GM20000 (cell line): ENCODE measurements at regions not wholly inside any gene's neighbourhood (a gene's known extent, or its start where the extent isn't known, plus 50 kb on each side); places are given as distances from the start of the nearest gene placed in this dataset.
"Not testable (repeated sequence)": the region's sequence is repeated elsewhere in the genome, so short reads cannot be mapped to it uniquely, and the experiment has no call there.

Experiments
- DNase-seq: peaks from one replicate; pipeline ENCODE4 v3.0.0; 2012; ENCODE audit warnings: low spot score
- TF ChIP-seq, protein P1 (sequence below): IDR thresholded peaks from 2 replicates; pipeline ENCODE4 v1.5.1; 2012; ENCODE audit warnings: mild to moderate bottlenecking, control low read depth; ENCODE audit errors: extremely low read depth, missing control alignments

GRCh38 chr6:26857289-26857688, 197.7 kb upstream of the ZNF322 start:
- DNase-seq, result not testable (repeated sequence)

GRCh38 chr6:26859067-26859770, 199.7 kb upstream of the ZNF322 start:
- not testable (repeated sequence) for DNase-seq

DNA sequence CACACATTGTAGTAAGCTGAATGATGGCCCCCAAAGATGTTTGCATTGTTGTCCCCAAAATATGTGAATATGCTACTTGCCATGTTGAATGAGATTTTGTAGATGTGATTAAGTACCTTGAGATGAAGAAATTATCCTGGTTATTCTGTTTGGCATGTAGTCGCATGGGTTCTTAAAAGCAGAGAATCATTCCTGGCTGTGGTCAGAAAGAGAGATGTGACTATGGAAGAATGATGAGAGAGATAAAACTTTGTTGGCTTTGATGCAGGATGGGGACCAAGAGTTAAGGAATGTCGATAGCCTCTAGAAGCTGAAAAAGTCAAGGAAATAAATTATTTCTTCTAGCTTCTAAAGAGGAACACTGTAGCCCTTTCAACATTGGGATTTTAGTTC, 200.2 kb upstream of the ZNF322 start:
- not testable (repeated sequence) for DNase-seq

- DNase-seq, result not testable (repeated sequence)
These were observed 202.4 kb upstream of the ZNF322 start for GRCh38 chr6:26861913-26862312.

GRCh38 chr6:26863641-26864040, 204.1 kb upstream of the ZNF322 start:
- not testable (repeated sequence) for DNase-seq

GRCh38 chr6:26898785-26899184, 239.2 kb upstream of the ZNF322 start:
- not testable (repeated sequence) for DNase-seq

DNA sequence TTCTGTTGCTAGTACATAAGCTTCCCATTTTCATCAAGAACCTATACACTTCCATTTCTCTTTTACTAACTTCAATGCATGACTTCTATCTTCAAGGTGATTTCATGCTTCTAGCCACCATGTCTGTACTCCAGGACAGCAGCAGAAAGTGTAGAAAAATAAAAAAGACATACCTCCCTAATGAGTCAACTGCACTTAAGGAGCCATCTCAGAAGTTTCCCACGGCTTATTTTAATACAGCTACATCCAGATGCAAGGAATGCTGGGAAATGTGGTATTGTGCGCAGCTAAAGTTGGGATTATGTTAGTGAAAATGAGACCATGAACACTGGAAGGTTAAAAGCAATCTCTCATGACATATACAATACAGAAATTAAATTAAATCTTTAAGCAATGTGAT, 264.7 kb upstream of the ZNF322 start:
- DNase-seq, result not testable (repeated sequence)

DNA sequence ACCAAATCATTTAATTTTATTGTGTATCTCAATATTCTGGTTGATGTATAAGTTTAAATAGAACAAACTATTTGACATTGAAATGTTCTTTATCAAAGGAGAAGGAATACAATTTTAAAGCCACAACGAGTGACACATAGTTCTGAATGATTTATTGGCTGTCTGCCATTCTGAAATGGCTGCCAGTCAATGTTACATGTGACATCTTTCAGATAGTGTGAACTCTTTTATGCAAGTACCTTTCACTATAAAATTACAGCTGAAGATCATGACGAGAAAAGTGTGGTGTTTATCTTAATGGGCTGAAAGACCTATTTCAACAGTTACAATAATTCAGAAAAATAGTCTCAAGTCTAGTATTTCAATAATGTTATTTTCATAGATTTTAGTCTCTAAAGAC, 268.6 kb upstream of the ZNF322 start:
- not testable (repeated sequence) for DNase-seq

- not testable (repeated sequence) for DNase-seq
These were observed 277.7 kb upstream of the ZNF322 start for GRCh38 chr6:26937258-26937657.

DNA sequence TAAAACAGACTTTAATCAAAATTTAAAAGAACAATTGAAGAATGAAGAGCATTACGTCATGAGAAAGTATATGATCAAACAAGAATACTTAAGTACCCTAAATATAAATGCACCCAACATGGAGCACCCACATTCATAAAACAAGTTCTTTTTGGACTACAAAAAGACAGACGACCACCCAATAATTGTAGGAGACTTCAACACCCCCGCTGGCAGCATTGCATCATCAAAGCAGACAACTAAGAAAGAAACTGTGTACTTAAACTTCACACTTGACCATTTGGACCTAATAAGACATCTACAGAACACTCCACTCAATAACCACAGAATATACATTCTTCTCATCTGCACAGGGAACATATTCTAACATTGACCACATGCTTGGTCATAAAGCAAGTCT, 291.7 kb upstream of the ZNF322 start:
- DNase-seq, result not testable (repeated sequence)

- DNase-seq, result not testable (repeated sequence)
These were observed 291.4 kb upstream of the PRSS16 start for GRCh38 chr6:26956078-26956600.

DNA sequence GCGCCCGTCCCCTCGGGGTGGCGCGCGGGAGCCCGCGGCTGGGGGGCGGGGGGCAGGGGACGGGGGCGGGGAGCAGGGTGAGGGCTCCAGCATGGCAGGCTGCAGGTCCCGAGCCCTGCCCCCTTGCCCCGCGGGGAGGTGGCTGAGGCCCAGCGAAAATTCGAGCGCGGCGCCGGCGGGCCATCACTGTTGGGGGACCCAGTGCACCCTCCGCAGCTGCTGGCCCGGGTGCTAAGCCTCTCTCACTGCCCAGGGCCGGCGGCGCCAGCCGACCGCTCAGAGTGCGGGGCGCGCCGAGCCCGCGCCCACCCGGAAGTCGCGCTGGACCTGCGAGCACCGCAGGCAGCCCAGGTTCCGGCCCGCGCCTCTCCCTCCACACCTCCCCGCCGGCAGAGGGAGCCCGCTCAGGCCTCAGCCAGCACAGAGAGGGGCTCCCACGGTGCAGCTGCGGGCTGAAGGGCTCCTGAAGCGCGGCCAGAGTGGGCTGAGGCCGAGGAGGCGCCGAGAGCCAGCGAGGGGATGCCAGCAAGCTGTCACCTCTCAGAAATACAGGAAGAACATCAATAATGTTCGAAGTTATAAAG, 290.8 kb upstream of the PRSS16 start:
- TF ChIP-seq, protein P1, sequence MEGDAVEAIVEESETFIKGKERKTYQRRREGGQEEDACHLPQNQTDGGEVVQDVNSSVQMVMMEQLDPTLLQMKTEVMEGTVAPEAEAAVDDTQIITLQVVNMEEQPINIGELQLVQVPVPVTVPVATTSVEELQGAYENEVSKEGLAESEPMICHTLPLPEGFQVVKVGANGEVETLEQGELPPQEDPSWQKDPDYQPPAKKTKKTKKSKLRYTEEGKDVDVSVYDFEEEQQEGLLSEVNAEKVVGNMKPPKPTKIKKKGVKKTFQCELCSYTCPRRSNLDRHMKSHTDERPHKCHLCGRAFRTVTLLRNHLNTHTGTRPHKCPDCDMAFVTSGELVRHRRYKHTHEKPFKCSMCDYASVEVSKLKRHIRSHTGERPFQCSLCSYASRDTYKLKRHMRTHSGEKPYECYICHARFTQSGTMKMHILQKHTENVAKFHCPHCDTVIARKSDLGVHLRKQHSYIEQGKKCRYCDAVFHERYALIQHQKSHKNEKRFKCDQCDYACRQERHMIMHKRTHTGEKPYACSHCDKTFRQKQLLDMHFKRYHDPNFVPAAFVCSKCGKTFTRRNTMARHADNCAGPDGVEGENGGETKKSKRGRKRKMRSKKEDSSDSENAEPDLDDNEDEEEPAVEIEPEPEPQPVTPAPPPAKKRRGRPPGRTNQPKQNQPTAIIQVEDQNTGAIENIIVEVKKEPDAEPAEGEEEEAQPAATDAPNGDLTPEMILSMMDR, result peak; percentile 39
- not testable (repeated sequence) for DNase-seq

DNA sequence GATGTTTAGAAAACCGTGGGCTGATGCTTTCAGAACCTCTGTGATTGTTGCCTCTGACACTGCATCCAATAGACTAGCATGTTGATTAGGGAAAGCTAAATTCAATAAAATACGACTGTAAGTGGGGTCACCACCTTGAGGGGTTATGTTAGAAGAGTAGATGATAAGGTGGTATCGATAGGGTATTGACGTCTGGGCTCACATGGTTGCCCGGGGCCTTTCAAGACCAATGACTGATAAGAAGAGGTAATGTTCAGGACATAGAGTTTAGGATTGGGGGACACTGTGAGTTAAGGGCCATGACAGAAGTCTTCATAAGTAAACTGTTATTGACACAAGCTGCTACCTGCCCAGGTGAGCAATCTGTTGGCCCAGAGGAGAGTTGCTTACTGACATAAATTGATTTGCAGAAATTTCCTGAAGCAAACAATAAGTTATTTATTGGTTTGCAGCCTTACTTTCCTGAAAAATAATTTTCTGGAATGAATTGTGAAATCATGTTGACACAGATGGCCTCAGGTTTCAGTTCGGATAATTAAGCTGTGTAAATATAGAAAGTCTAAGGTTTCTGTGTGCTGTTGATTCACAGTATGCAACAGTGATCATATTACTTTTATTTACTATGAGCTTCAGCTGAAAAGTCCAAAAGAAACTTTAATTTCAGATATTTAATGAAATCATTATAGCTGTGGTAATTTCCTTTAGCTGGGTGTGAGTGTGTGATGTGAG, 289.9 kb upstream of the PRSS16 start:
- DNase-seq, result peak; percentile 0

GRCh38 chr6:26961236-26961635, 286.3 kb upstream of the PRSS16 start:
- DNase-seq, result not testable (repeated sequence)

- DNase-seq, result no peak
- TF ChIP-seq, protein P1, result no peak
These were observed 245.1 kb upstream of the PRSS16 start for GRCh38 chr6:27002447-27002846.
